Neural cell (in vitro differentiated cells): ENCODE measurements at regions not wholly inside any gene's neighbourhood (a gene's known extent, or its start where the extent isn't known, plus 50 kb on each side); places are given as distances from the start of the nearest gene placed in this dataset.

Experiments
- H2AFZ ChIP-seq: fragments of 200-600, 300-800 bp; sonication (generic), shearing (Covaris generic); 2 replicates; pipeline ENCODE4 v1.6.0; 2014; ENCODE audit warnings: low read depth, mild to moderate bottlenecking, antibody characterized with exemption, low read length, moderate library complexity
- H3F3A ChIP-seq: fragments of 200-600 bp; shearing (Covaris generic); 2 replicates; pipeline ENCODE4 v1.6.1; 2016; ENCODE audit warnings: mild to moderate bottlenecking, moderate library complexity, mixed read lengths, antibody characterized with exemption, low read length; ENCODE audit not compliant: insufficient read depth, poor library complexity, severe bottlenecking
- H3K27ac ChIP-seq: fragments of 200-600, 300-800 bp; sonication (generic), shearing (Covaris generic); 2 replicates; pipeline ENCODE4 v1.5.1; 2014; ENCODE audit warnings: mild to moderate bottlenecking, low read length, moderate library complexity
- H3K27me3 ChIP-seq: fragments of 300-800, 200-600 bp; sonication (generic), shearing (Covaris generic); 2 replicates; pipeline ENCODE4 v1.6.0; 2014; ENCODE audit warnings: mild to moderate bottlenecking, low read depth, low read length, moderate library complexity; ENCODE audit not compliant: insufficient read depth
- H3K36me3 ChIP-seq: fragments of 300-800, 200-600 bp; sonication (generic), shearing (Covaris generic); 2 replicates; pipeline ENCODE4 v1.5.1; 2014; ENCODE audit warnings: mild to moderate bottlenecking, antibody characterized with exemption, low read length, moderate library complexity; ENCODE audit not compliant: insufficient read depth
- H3K4me2 ChIP-seq: fragments of 300-800, 200-600 bp; sonication (generic), shearing (Covaris generic); 2 replicates; pipeline ENCODE4 v1.6.0; 2014; ENCODE audit warnings: mild to moderate bottlenecking, low read length
- H3K4me3 ChIP-seq: fragments of 300-800, 200-600 bp; sonication (generic), shearing (Covaris generic); 2 replicates; pipeline ENCODE4 v1.5.1; 2014; ENCODE audit warnings: mild to moderate bottlenecking, low read length, moderate library complexity
- H3K79me2 ChIP-seq: fragments of 200-600 bp; shearing (Covaris generic); replicated peaks from 2 replicates; pipeline ENCODE4 v1.6.0; 2014; ENCODE audit warnings: mild to moderate bottlenecking, low read length, moderate library complexity; ENCODE audit not compliant: insufficient read depth
- H3K9ac ChIP-seq: fragments of 300-800, 200-600 bp; sonication (generic), shearing (Covaris generic); 2 replicates; pipeline ENCODE4 v1.6.1; 2016; ENCODE audit warnings: mild to moderate bottlenecking, low read length, mixed read lengths
- H3K9me2 ChIP-seq: fragments of 200-600 bp; shearing (Covaris generic); 2 replicates; pipeline ENCODE4 v1.6.1; 2016; ENCODE audit warnings: mild to moderate bottlenecking, low read length, mixed read lengths; ENCODE audit not compliant: insufficient read depth
- H3K9me3 ChIP-seq: fragments of 200-600, 300-800 bp; sonication (generic), shearing (Covaris generic); 2 replicates; pipeline ENCODE4 v1.6.1; 2016; ENCODE audit warnings: mild to moderate bottlenecking, mixed run types, low read length, moderate library complexity, mixed read lengths
- H4K20me1 ChIP-seq: fragments of 200-600 bp; shearing (Covaris generic); 2 replicates; pipeline ENCODE4 v1.6.1; 2016; ENCODE audit warnings: mild to moderate bottlenecking, mixed run types; ENCODE audit not compliant: insufficient read depth
- EP300 ChIP-seq: fragments of 450-650 bp; conservative IDR thresholded peaks from 2 replicates; pipeline ENCODE4 v1.6.1; 2014; ENCODE audit warnings: antibody characterized with exemption, mild to moderate bottlenecking, moderate library complexity; ENCODE audit not compliant: poor library complexity, severe bottlenecking
- EZH2 ChIP-seq: fragments of 200-600, 300-800 bp; shearing (Covaris generic), sonication (generic); IDR thresholded peaks from 2 replicates; pipeline ENCODE4 v1.6.1; 2014; ENCODE audit warnings: antibody characterized with exemption, low read length, borderline replicate concordance, mild to moderate bottlenecking; ENCODE audit not compliant: insufficient read depth, poor library complexity, severe bottlenecking
- MXI1 ChIP-seq: fragments of 450-650 bp; conservative IDR thresholded peaks from 2 replicates; pipeline ENCODE4 v1.6.1; 2014; ENCODE audit warnings: antibody characterized with exemption, mild to moderate bottlenecking; ENCODE audit not compliant: poor library complexity, severe bottlenecking
- POLR2AphosphoS5 ChIP-seq: IDR thresholded peaks from 2 replicates; pipeline ENCODE4 v1.6.1; 2012
- RAD21 ChIP-seq: fragments of 450-650 bp; conservative IDR thresholded peaks from 2 replicates; pipeline ENCODE4 v1.6.1; 2014; ENCODE audit warnings: antibody characterized with exemption, mild to moderate bottlenecking, moderate library complexity
- REST ChIP-seq: IDR thresholded peaks from 2 replicates; pipeline ENCODE4 v1.6.1; 2012; ENCODE audit warnings: borderline replicate concordance
- SMC3 ChIP-seq: fragments of 450-650 bp; conservative IDR thresholded peaks from 2 replicates; pipeline ENCODE4 v1.6.1; 2014; ENCODE audit warnings: antibody characterized with exemption, mild to moderate bottlenecking, moderate library complexity; ENCODE audit not compliant: poor library complexity
- TAF1 ChIP-seq: IDR thresholded peaks from 2 replicates; pipeline ENCODE4 v1.6.1; 2012; ENCODE audit warnings: low read depth
- TF ChIP-seq, protein P1 (sequence below): fragments of 450-650 bp; IDR thresholded peaks from 2 replicates; pipeline ENCODE4 v1.5.1; 2014; ENCODE audit warnings: antibody characterized with exemption, mild to moderate bottlenecking, moderate library complexity; ENCODE audit not compliant: poor library complexity, severe bottlenecking

- no peaks in the 10 kb centered on the region for H3K36me3 ChIP-seq
- no peak overlapping the region for H3K9ac ChIP-seq
- no peaks in the 10 kb centered on the region for H3F3A ChIP-seq
- no peak overlapping the region for H2AFZ ChIP-seq
- H3K27me3 ChIP-seq, result no peaks in the 10 kb centered on the region
- H3K4me3 ChIP-seq, result no peak overlapping the region
- TF ChIP-seq REST, result no peak
- TF ChIP-seq RAD21, result no peak
- no peak for TF ChIP-seq MXI1
- TF ChIP-seq SMC3, result no peak
- no peak for TF ChIP-seq EP300
- no peak for TF ChIP-seq TAF1
- no peak overlapping the region for H3K4me2 ChIP-seq
- no peaks in the 10 kb centered on the region for H3K79me2 ChIP-seq
- no peaks in the 10 kb centered on the region for H4K20me1 ChIP-seq
- H3K9me2 ChIP-seq, result no peaks in the 10 kb centered on the region
- H3K27ac ChIP-seq, result no peak overlapping the region
- H3K9me3 ChIP-seq, result no peaks in the 10 kb centered on the region
These were observed 106.0 kb downstream of the RPS29 start for GRCh38 chr14:49480053-49480760.

DNA sequence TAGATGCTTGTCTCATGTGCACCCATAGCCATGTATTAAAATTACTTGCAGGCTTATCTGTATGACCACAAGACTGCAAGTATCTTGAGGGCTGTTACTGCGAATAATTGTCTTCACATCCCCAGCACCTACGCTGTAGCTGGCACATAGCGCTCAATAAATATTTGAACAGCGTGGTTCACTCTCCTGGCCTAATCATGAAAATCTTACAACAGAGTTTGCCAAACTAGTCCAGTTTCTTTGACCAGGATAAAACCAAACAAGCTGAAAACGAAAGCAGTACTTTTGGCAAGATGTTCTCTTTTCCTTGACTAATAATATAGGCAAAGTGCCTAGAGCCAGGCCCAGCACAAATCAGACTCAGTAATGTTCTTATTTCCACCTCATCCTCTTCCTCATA, 106.7 kb downstream of the RPS29 start:
- Histone ChIP-seq H3F3A (no peaks in the 10 kb centered on the region), H3K79me2 (no peaks in the 10 kb centered on the region), H3K4me2 (no peak overlapping the region), H3K27ac (no peak overlapping the region), H3K9me2 (no peaks in the 10 kb centered on the region), H2AFZ (no peak overlapping the region), H3K27me3 (no peaks in the 10 kb centered on the region), H3K9me3 (no peaks in the 10 kb centered on the region), H4K20me1 (no peaks in the 10 kb centered on the region), H3K4me3 (no peak overlapping the region), H3K36me3 (no peaks in the 10 kb centered on the region), H3K9ac (no peak overlapping the region)
- TF ChIP-seq, protein P1, sequence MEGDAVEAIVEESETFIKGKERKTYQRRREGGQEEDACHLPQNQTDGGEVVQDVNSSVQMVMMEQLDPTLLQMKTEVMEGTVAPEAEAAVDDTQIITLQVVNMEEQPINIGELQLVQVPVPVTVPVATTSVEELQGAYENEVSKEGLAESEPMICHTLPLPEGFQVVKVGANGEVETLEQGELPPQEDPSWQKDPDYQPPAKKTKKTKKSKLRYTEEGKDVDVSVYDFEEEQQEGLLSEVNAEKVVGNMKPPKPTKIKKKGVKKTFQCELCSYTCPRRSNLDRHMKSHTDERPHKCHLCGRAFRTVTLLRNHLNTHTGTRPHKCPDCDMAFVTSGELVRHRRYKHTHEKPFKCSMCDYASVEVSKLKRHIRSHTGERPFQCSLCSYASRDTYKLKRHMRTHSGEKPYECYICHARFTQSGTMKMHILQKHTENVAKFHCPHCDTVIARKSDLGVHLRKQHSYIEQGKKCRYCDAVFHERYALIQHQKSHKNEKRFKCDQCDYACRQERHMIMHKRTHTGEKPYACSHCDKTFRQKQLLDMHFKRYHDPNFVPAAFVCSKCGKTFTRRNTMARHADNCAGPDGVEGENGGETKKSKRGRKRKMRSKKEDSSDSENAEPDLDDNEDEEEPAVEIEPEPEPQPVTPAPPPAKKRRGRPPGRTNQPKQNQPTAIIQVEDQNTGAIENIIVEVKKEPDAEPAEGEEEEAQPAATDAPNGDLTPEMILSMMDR, result no peak
- TF ChIP-seq REST (no peak), TAF1 (no peak), POLR2AphosphoS5 (no peak), EZH2 (no peak), EP300 (no peak), MXI1 (no peak), SMC3 (no peak), RAD21 (no peak)
